ENCODE measurements at regions not wholly inside any gene's neighbourhood (a gene's known extent, or its start where the extent isn't known, plus 50 kb on each side); places are given as distances from the start of the nearest gene placed in this dataset.

- DNase-seq: no peak
- 91 to 93% methylated on average over 3 of the region's 3 CpGs for WGBS, 2 donors
- Histone ChIP-seq H3K27ac (ENCODE audit: low read depth in 1 of 2, low read length in 1 of 2) (no peak overlapping the region), H3K4me1 (ENCODE audit: control insufficient read depth in 5 of 5, insufficient read depth in 5 of 5, low read length in 5 of 5) (no peaks in the 10 kb centered on the region), H3K9ac (ENCODE audit: insufficient read depth in 1 of 2, low read length in 2 of 2) (no peak overlapping the region), H3K27me3 (ENCODE audit: control insufficient read depth in 3 of 3, insufficient read depth in 3 of 3, low read length in 2 of 3) (no peaks in the 10 kb centered on the region), H3K36me3 (ENCODE audit: control insufficient read depth in 4 of 4, insufficient read depth in 4 of 4, low read length in 4 of 4) (no peaks in the 10 kb centered on the region), H3K9me3 (ENCODE audit: control insufficient read depth in 4 of 4, insufficient read depth in 3 of 4, low read length in 3 of 4) (no peaks in the 10 kb centered on the region), H3K4me3 (no peak overlapping the region)
- no peak for TF ChIP-seq CTCF (IDR thresholded peaks at IDR 0.05; ENCODE audit: control extremely low read depth, extremely low read depth)
- ATAC-seq (ENCODE audit: insufficient read depth, low FRiP score): no peak
These were observed 184.6 kb upstream of the TPK1 start for GRCh38 chr7:145020454-145020853.

- H3K4me1 ChIP-seq (ENCODE audit: control insufficient read depth in 5 of 5, insufficient read depth in 5 of 5, low read length in 5 of 5): no peaks in the 10 kb centered on the region
- H3K27ac ChIP-seq (ENCODE audit: low read depth in 1 of 2, low read length in 1 of 2): no peak overlapping the region
- TF ChIP-seq CTCF (IDR thresholded peaks at IDR 0.05; ENCODE audit: control extremely low read depth, extremely low read depth): no peak
- no peaks in the 10 kb centered on the region for H3K36me3 ChIP-seq (ENCODE audit: control insufficient read depth in 4 of 4, insufficient read depth in 4 of 4, low read length in 4 of 4)
- 55 to 76% methylated on average over 3 of the region's 3 CpGs for WGBS, 2 donors
- H3K4me3 ChIP-seq: no peak overlapping the region
- H3K9ac ChIP-seq (ENCODE audit: insufficient read depth in 1 of 2, low read length in 2 of 2): no peak overlapping the region
- H3K27me3 ChIP-seq (ENCODE audit: control insufficient read depth in 3 of 3, insufficient read depth in 3 of 3, low read length in 2 of 3): peaks cover 0 to 4% (median 0%) of the 10 kb centered on the region in 3 donors
- no peaks in the 10 kb centered on the region for H3K9me3 ChIP-seq (ENCODE audit: control insufficient read depth in 4 of 4, insufficient read depth in 3 of 4, low read length in 3 of 4)
- ATAC-seq (ENCODE audit: insufficient read depth, low FRiP score) (no peak), DNase-seq (peak in 2 of 3 donors; percentile 30 to 46)
These were observed 180.2 kb upstream of the TPK1 start for GRCh38 chr7:145016068-145016467.

- Histone ChIP-seq H3K36me3 (ENCODE audit: control insufficient read depth in 4 of 4, insufficient read depth in 4 of 4, low read length in 4 of 4) (no peaks in the 10 kb centered on the region), H3K4me1 (ENCODE audit: control insufficient read depth in 5 of 5, insufficient read depth in 5 of 5, low read length in 5 of 5) (no peaks in the 10 kb centered on the region), H3K9me3 (ENCODE audit: control insufficient read depth in 4 of 4, insufficient read depth in 3 of 4, low read length in 3 of 4) (no peaks in the 10 kb centered on the region), H3K27ac (ENCODE audit: low read depth in 1 of 2, low read length in 1 of 2) (no peak overlapping the region), H3K4me3 (no peak overlapping the region), H3K27me3 (ENCODE audit: control insufficient read depth in 3 of 3, insufficient read depth in 3 of 3, low read length in 2 of 3) (peaks cover 0 to 4% (median 0%) of the 10 kb centered on the region in 3 donors), H3K9ac (ENCODE audit: insufficient read depth in 1 of 2, low read length in 2 of 2) (no peak overlapping the region)
- TF ChIP-seq CTCF (IDR thresholded peaks at IDR 0.05; ENCODE audit: control extremely low read depth, extremely low read depth): no peak
- no peak for ATAC-seq (ENCODE audit: insufficient read depth, low FRiP score)
- WGBS, 2 donors: 71 to 82% methylated on average over 3 of the region's 3 CpGs
- no peak for DNase-seq
These were observed 174.0 kb upstream of the TPK1 start for GRCh38 chr7:145009876-145010275.

GRCh38 chr7:145005601-145006000 is 169.7 kb upstream of the TPK1 start:
- 86% methylated on average over 2 of the region's 2 CpGs for WGBS, 2 donors
- H3K27me3 ChIP-seq (ENCODE audit: control insufficient read depth in 3 of 3, insufficient read depth in 3 of 3, low read length in 2 of 3): no peaks in the 10 kb centered on the region
- no peak for TF ChIP-seq CTCF (IDR thresholded peaks at IDR 0.05; ENCODE audit: control extremely low read depth, extremely low read depth)
- no peak overlapping the region for H3K4me3 ChIP-seq
- ATAC-seq (ENCODE audit: insufficient read depth, low FRiP score) (no peak), DNase-seq (no peak)
- peaks cover 0 to 12% (median under 1%) of the 10 kb centered on the region in 4 donors for H3K9me3 ChIP-seq (ENCODE audit: control insufficient read depth in 4 of 4, insufficient read depth in 3 of 4, low read length in 3 of 4)
- peaks cover 0 to 2% (median 0%) of the 10 kb centered on the region in 5 donors for H3K4me1 ChIP-seq (ENCODE audit: control insufficient read depth in 5 of 5, insufficient read depth in 5 of 5, low read length in 5 of 5)
- H3K27ac ChIP-seq (ENCODE audit: low read depth in 1 of 2, low read length in 1 of 2): no peak overlapping the region
- H3K36me3 ChIP-seq (ENCODE audit: control insufficient read depth in 4 of 4, insufficient read depth in 4 of 4, low read length in 4 of 4): no peaks in the 10 kb centered on the region
- no peak overlapping the region for H3K9ac ChIP-seq (ENCODE audit: insufficient read depth in 1 of 2, low read length in 2 of 2)

Data from lung (tissue), 11 donors.